ENCODE measurements at regions not wholly inside any gene's neighbourhood (a gene's known extent, or its start where the extent isn't known, plus 50 kb on each side); places are given as distances from the start of the nearest gene placed in this dataset.
"Not testable (repeated sequence)": the region's sequence is repeated elsewhere in the genome, so short reads cannot be mapped to it uniquely, and the experiment has no call there.

DNA sequence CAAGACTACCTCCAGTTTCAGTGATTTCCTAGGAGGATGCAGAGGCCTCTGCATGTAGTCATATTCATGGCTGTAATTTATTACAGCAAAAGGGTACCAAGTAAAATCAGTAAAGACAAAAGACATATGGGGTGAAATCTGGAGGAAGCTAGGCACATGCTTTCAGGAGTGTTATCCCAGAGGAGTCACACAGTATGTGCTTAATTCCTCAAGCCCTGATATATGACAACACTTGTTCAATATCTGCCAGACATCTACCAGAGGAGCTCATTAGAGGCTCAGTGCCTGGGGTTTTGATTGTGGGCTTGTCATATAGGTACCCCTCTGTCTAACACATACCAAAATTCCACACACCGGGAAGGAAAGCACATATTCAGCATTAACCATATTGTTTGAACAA lies 283.8 kb downstream of the CXCL12 start:
- TF ChIP-seq, protein P1, sequence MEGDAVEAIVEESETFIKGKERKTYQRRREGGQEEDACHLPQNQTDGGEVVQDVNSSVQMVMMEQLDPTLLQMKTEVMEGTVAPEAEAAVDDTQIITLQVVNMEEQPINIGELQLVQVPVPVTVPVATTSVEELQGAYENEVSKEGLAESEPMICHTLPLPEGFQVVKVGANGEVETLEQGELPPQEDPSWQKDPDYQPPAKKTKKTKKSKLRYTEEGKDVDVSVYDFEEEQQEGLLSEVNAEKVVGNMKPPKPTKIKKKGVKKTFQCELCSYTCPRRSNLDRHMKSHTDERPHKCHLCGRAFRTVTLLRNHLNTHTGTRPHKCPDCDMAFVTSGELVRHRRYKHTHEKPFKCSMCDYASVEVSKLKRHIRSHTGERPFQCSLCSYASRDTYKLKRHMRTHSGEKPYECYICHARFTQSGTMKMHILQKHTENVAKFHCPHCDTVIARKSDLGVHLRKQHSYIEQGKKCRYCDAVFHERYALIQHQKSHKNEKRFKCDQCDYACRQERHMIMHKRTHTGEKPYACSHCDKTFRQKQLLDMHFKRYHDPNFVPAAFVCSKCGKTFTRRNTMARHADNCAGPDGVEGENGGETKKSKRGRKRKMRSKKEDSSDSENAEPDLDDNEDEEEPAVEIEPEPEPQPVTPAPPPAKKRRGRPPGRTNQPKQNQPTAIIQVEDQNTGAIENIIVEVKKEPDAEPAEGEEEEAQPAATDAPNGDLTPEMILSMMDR (IDR thresholded peaks at IDR 0.05; ENCODE audit: unreplicated experiment), result no peak
- no peaks in the 10 kb centered on the region for H3K9me3 Mint-ChIP-seq (ENCODE audit: low read depth)
- no peaks in the 10 kb centered on the region for H3K36me3 Mint-ChIP-seq (ENCODE audit: insufficient read depth)
- no peaks in the 10 kb centered on the region for H3K27me3 Mint-ChIP-seq
- H3K27ac Mint-ChIP-seq, result no peak overlapping the region
- peaks cover 4% of the 10 kb centered on the region for H3K4me1 Mint-ChIP-seq (ENCODE audit: low read depth)
- no peak for DNase-seq (ENCODE audit: low spot score, unreplicated experiment)
- H3K4me3 Mint-ChIP-seq (ENCODE audit: low read depth), result no peak overlapping the region

DNA sequence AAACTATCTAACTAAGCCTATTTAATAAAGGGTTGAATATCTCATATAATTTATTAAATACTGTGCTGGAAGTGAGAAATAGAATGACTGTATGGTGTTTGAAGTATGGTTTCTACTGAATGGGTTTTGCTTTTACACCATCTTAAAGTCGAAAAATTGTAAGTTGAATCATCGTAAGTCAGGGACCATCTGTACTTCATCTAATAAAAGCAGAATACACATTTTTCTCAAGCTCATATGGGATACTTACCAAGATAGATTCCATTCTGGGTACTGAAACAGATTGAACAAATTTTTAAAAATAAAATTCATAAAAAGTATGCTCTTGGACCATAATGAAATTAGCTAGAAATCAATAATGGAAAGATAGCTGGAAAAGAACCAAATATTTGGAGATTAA lies 285.4 kb downstream of the CXCL12 start:
- Mint-ChIP-seq H3K27ac (no peak overlapping the region), H3K9me3 (ENCODE audit: low read depth) (peaks cover 9% of the 10 kb centered on the region), H3K27me3 (no peaks in the 10 kb centered on the region), H3K4me1 (ENCODE audit: low read depth) (peaks cover 4% of the 10 kb centered on the region), H3K4me3 (ENCODE audit: low read depth) (no peak overlapping the region), H3K36me3 (ENCODE audit: insufficient read depth) (peaks cover 1% of the 10 kb centered on the region)
- DNase-seq (ENCODE audit: low spot score, unreplicated experiment), result no peak
- TF ChIP-seq, protein P1 (IDR thresholded peaks at IDR 0.05; ENCODE audit: unreplicated experiment), result no peak

DNA sequence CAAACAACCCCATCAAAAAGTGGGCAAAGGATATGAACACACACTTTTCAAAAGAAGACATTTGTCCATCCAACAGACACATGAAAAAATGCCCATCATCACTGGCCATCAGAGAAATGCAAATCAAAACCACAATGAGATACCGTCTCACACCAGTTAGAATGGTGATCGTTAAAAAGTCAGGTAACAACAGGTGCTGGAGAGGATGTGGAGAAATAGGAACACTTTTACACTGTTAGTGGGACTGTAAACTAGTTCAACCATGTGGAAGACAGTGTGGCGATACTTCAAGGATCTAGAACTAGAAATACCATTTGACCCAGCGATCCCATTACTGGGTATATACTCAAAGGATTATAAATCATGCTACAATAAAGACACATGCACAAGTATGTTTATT lies 288.7 kb downstream of the CXCL12 start:
- DNase-seq (ENCODE audit: low spot score, unreplicated experiment); H3K36me3 Mint-ChIP-seq (ENCODE audit: insufficient read depth); H3K4me3 Mint-ChIP-seq (ENCODE audit: low read depth); H3K27ac Mint-ChIP-seq; H3K27me3 Mint-ChIP-seq: not testable (repeated sequence)
- H3K9me3 Mint-ChIP-seq (ENCODE audit: low read depth), result peaks cover 22% of the 10 kb centered on the region
- H3K4me1 Mint-ChIP-seq (ENCODE audit: low read depth), result peaks cover 11% of the 10 kb centered on the region

DNA sequence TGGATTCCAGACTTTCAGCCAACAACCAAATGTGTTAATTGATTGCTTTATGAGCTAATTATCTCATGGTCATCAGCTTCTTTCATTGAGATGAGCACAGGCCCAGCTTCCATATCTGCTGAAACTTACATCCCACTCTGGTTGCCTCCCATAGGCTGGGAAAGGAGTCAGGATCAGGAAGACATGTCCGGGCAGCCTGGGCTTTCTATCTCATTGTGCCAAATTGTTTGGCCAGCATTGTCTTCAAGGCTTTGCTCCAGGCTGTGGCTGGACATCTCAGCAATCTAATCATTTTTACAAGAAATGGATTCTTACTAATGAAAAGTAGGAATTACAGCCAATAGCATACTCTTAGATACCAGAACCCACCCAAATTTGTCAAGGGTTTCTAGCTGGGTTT lies 295.2 kb downstream of the CXCL12 start:
- TF ChIP-seq, protein P1 (IDR thresholded peaks at IDR 0.05; ENCODE audit: unreplicated experiment), result no peak
- peaks cover 14% of the 10 kb centered on the region for H3K9me3 Mint-ChIP-seq (ENCODE audit: low read depth)
- peaks cover 2% of the 10 kb centered on the region for H3K36me3 Mint-ChIP-seq (ENCODE audit: insufficient read depth)
- DNase-seq (ENCODE audit: low spot score, unreplicated experiment), result no peak
- H3K27me3 Mint-ChIP-seq, result peaks cover 10% of the 10 kb centered on the region
- H3K27ac Mint-ChIP-seq, result no peak overlapping the region
- peaks cover 15% of the 10 kb centered on the region for H3K4me1 Mint-ChIP-seq (ENCODE audit: low read depth)
- H3K4me3 Mint-ChIP-seq (ENCODE audit: low read depth), result no peak overlapping the region

DNA sequence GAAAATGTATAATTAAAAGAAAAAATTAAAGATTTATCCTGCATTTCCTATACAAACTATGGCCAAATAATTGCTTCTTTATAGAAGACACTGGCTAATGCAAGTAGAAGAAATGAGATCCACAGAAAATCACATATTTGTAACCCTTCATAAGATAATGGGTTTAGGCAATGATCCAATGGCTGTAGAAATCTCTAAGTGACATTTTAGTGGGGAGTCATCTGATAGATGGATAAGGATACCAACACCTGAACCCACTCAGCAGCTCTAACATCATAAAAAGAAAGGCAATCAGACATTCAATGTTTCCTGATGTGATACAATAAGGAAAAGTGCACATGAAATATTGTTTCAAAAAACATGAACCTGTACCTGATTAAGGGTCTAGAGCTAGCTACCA lies 297.5 kb downstream of the CXCL12 start:
- TF ChIP-seq, protein P1 (IDR thresholded peaks at IDR 0.05; ENCODE audit: unreplicated experiment), result no peak
- peaks cover 2% of the 10 kb centered on the region for H3K36me3 Mint-ChIP-seq (ENCODE audit: insufficient read depth)
- no peak overlapping the region for H3K27ac Mint-ChIP-seq
- H3K4me1 Mint-ChIP-seq (ENCODE audit: low read depth), result peaks cover 25% of the 10 kb centered on the region
- H3K9me3 Mint-ChIP-seq (ENCODE audit: low read depth), result peaks cover 5% of the 10 kb centered on the region
- no peak overlapping the region for H3K4me3 Mint-ChIP-seq (ENCODE audit: low read depth)
- DNase-seq (ENCODE audit: low spot score, unreplicated experiment), result no peak
- H3K27me3 Mint-ChIP-seq, result peaks cover 10% of the 10 kb centered on the region

DNA sequence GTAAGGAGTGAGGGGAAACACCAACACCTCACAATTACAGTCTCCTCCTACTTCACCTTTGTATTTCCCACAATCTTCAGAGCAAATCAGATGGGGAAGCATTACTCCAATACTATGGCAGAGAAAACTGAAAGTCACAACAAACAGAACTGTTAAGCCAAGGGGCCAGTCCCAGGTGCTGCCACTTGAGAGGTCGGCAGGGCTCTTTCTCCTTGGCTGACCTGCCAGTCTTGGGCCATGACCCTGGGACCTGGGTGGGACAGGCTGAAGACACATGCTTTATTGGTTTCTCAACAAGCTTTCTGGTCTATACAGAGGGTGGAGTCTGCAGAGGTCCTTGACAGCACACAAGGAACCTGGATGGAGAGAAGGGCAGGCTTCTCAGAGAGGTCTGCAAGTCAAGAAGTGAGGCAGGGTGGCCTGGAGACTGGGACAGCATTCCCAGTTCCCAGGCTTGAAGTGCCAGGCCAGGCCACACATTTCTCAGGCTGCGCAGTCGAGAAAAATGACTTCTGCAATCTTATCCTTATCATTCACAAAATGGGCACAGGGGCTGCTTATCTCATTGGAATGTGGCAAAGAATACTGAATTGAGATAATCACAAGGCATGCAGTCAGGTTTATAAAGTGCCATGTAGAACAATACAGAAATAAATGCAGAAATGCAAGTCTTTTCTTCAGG lies 301.0 kb downstream of the CXCL12 start:
- Mint-ChIP-seq H3K4me1 (ENCODE audit: low read depth) (peaks cover 27% of the 10 kb centered on the region), H3K36me3 (ENCODE audit: insufficient read depth) (no peaks in the 10 kb centered on the region), H3K27me3 (no peaks in the 10 kb centered on the region), H3K27ac (peak overlapping the region; percentile 80), H3K9me3 (ENCODE audit: low read depth) (peaks cover 6% of the 10 kb centered on the region), H3K4me3 (ENCODE audit: low read depth) (no peak overlapping the region)
- TF ChIP-seq, protein P1 (IDR thresholded peaks at IDR 0.05; ENCODE audit: unreplicated experiment), result no peak
- DNase-seq (ENCODE audit: low spot score, unreplicated experiment), result no peak
